ENCODE measurements at regions not wholly inside any gene's neighbourhood (a gene's known extent, or its start where the extent isn't known, plus 50 kb on each side); places are given as distances from the start of the nearest gene placed in this dataset.

GRCh38 chr3:35849496-35849895, 210.2 kb downstream of the ARPP21 start:
- no peak overlapping the region for H3K27ac ChIP-seq (ENCODE audit: low read depth, low read length)
- WGBS = 95% methylated on average over 4 of the region's 4 CpGs
- no peaks in the 10 kb centered on the region for H3K9me3 ChIP-seq (ENCODE audit: insufficient read depth, low read depth, low read length)

GRCh38 chr3:35849963-35850362, 210.6 kb downstream of the ARPP21 start:
- Histone ChIP-seq H3K4me1 (ENCODE audit: insufficient read depth, low read length) (no peaks in the 10 kb centered on the region), H3K27me3 (ENCODE audit: insufficient read depth, low read length) (no peaks in the 10 kb centered on the region), H3K9ac (ENCODE audit: low read depth, low read length) (no peak overlapping the region), H3K9me3 (ENCODE audit: insufficient read depth, low read depth, low read length) (no peaks in the 10 kb centered on the region), H3K36me3 (ENCODE audit: insufficient read depth, low read length) (no peaks in the 10 kb centered on the region), H3K27ac (ENCODE audit: low read depth, low read length) (no peak overlapping the region), H3K4me3 (ENCODE audit: low read length) (no peak overlapping the region)
- WGBS = 100% methylated on average over 1 of the region's 1 CpG

More at GRCh38 chr3:35849496-35849895, 210.2 kb downstream of the ARPP21 start:
- no peaks in the 10 kb centered on the region for H3K4me1 ChIP-seq (ENCODE audit: insufficient read depth, low read length)
- H3K9ac ChIP-seq (ENCODE audit: low read depth, low read length) = no peak overlapping the region
- H3K27me3 ChIP-seq (ENCODE audit: insufficient read depth, low read length) = no peaks in the 10 kb centered on the region
- H3K4me3 ChIP-seq (ENCODE audit: low read length) = no peak overlapping the region
- no peaks in the 10 kb centered on the region for H3K36me3 ChIP-seq (ENCODE audit: insufficient read depth, low read length)

GRCh38 chr3:35857004-35857403, 217.7 kb downstream of the ARPP21 start:
- Histone ChIP-seq H3K4me1 (ENCODE audit: insufficient read depth, low read length) (no peaks in the 10 kb centered on the region), H3K9me3 (ENCODE audit: insufficient read depth, low read depth, low read length) (no peaks in the 10 kb centered on the region), H3K36me3 (ENCODE audit: insufficient read depth, low read length) (no peaks in the 10 kb centered on the region), H3K4me3 (ENCODE audit: low read length) (no peak overlapping the region), H3K27ac (ENCODE audit: low read depth, low read length) (no peak overlapping the region), H3K9ac (ENCODE audit: low read depth, low read length) (no peak overlapping the region), H3K27me3 (ENCODE audit: insufficient read depth, low read length) (no peaks in the 10 kb centered on the region)
- 95% methylated on average over 2 of the region's 3 CpGs for WGBS

- Histone ChIP-seq H3K36me3 (ENCODE audit: insufficient read depth, low read length) (no peaks in the 10 kb centered on the region), H3K9me3 (ENCODE audit: insufficient read depth, low read depth, low read length) (no peaks in the 10 kb centered on the region), H3K27ac (ENCODE audit: low read depth, low read length) (no peak overlapping the region), H3K4me3 (ENCODE audit: low read length) (no peak overlapping the region), H3K4me1 (ENCODE audit: insufficient read depth, low read length) (no peaks in the 10 kb centered on the region), H3K9ac (ENCODE audit: low read depth, low read length) (no peak overlapping the region), H3K27me3 (ENCODE audit: insufficient read depth, low read length) (no peaks in the 10 kb centered on the region)
- WGBS = 93% methylated on average over 3 of the region's 4 CpGs
These were observed 222.7 kb downstream of the ARPP21 start for GRCh38 chr3:35862057-35862456.

- Histone ChIP-seq H3K27me3 (ENCODE audit: insufficient read depth, low read length) (no peaks in the 10 kb centered on the region), H3K9ac (ENCODE audit: low read depth, low read length) (no peak overlapping the region), H3K4me1 (ENCODE audit: insufficient read depth, low read length) (no peaks in the 10 kb centered on the region), H3K9me3 (ENCODE audit: insufficient read depth, low read depth, low read length) (no peaks in the 10 kb centered on the region), H3K27ac (ENCODE audit: low read depth, low read length) (no peak overlapping the region), H3K4me3 (ENCODE audit: low read length) (no peak overlapping the region), H3K36me3 (ENCODE audit: insufficient read depth, low read length) (no peaks in the 10 kb centered on the region)
- WGBS = 94% methylated on average over 2 of the region's 2 CpGs
These were observed 225.5 kb downstream of the ARPP21 start for GRCh38 chr3:35864871-35865270.

- H3K9me3 ChIP-seq (ENCODE audit: insufficient read depth, low read depth, low read length) = no peaks in the 10 kb centered on the region
- H3K9ac ChIP-seq (ENCODE audit: low read depth, low read length) = no peak overlapping the region
- no peak overlapping the region for H3K4me3 ChIP-seq (ENCODE audit: low read length)
- H3K27me3 ChIP-seq (ENCODE audit: insufficient read depth, low read length) = no peaks in the 10 kb centered on the region
- H3K36me3 ChIP-seq (ENCODE audit: insufficient read depth, low read length) = no peaks in the 10 kb centered on the region
- no peak overlapping the region; the same call in 1 of the 2 replicates for H3K27ac ChIP-seq (ENCODE audit: low read depth, low read length)
- no peaks in the 10 kb centered on the region for H3K4me1 ChIP-seq (ENCODE audit: insufficient read depth, low read length)
These were observed 228.5 kb downstream of the ARPP21 start for GRCh38 chr3:35867791-35868190.

- Histone ChIP-seq H3K27ac (ENCODE audit: low read depth, low read length) (no peak overlapping the region), H3K27me3 (ENCODE audit: insufficient read depth, low read length) (no peaks in the 10 kb centered on the region), H3K4me3 (ENCODE audit: low read length) (no peak overlapping the region), H3K4me1 (ENCODE audit: insufficient read depth, low read length) (0 out of 2 replicates have a peak, but pooled peaks cover 3% of the 10 kb centered on the region), H3K36me3 (ENCODE audit: insufficient read depth, low read length) (no peaks in the 10 kb centered on the region), H3K9ac (ENCODE audit: low read depth, low read length) (no peak overlapping the region), H3K9me3 (ENCODE audit: insufficient read depth, low read depth, low read length) (no peaks in the 10 kb centered on the region)
- 85% methylated on average over 4 of the region's 4 CpGs for WGBS
These were observed 231.7 kb downstream of the ARPP21 start for GRCh38 chr3:35871009-35871408.

GRCh38 chr3:35883929-35884328, 244.6 kb downstream of the ARPP21 start:
- Histone ChIP-seq H3K27ac (ENCODE audit: low read depth, low read length) (no peak overlapping the region), H3K9me3 (ENCODE audit: insufficient read depth, low read depth, low read length) (peaks cover 16% of the 10 kb centered on the region), H3K27me3 (ENCODE audit: insufficient read depth, low read length) (no peaks in the 10 kb centered on the region), H3K4me3 (ENCODE audit: low read length) (no peak overlapping the region), H3K36me3 (ENCODE audit: insufficient read depth, low read length) (no peaks in the 10 kb centered on the region), H3K4me1 (ENCODE audit: insufficient read depth, low read length) (no peaks in the 10 kb centered on the region), H3K9ac (ENCODE audit: low read depth, low read length) (no peak overlapping the region)
- 100% methylated on average over 1 of the region's 1 CpG for WGBS

- Histone ChIP-seq H3K9ac (ENCODE audit: low read depth, low read length) (no peak overlapping the region), H3K27me3 (ENCODE audit: insufficient read depth, low read length) (no peaks in the 10 kb centered on the region), H3K27ac (ENCODE audit: low read depth, low read length) (no peak overlapping the region), H3K4me1 (ENCODE audit: insufficient read depth, low read length) (peaks cover 6% of the 10 kb centered on the region; the same call in 1 of the 2 replicates), H3K9me3 (ENCODE audit: insufficient read depth, low read depth, low read length) (0 out of 2 replicates have a peak, but pooled peaks cover 4% of the 10 kb centered on the region), H3K4me3 (ENCODE audit: low read length) (no peak overlapping the region), H3K36me3 (ENCODE audit: insufficient read depth, low read length) (no peaks in the 10 kb centered on the region)
- WGBS = 98% methylated on average over 4 of the region's 5 CpGs
These were observed 255.4 kb downstream of the ARPP21 start for GRCh38 chr3:35894735-35895134.

GRCh38 chr3:35899245-35899644, 259.9 kb downstream of the ARPP21 start:
- H3K4me3 ChIP-seq (ENCODE audit: low read length) = no peak overlapping the region
- no peak overlapping the region for H3K27ac ChIP-seq (ENCODE audit: low read depth, low read length)
- H3K9me3 ChIP-seq (ENCODE audit: insufficient read depth, low read depth, low read length) = 0 out of 2 replicates have a peak, but pooled peaks cover 4% of the 10 kb centered on the region
- H3K9ac ChIP-seq (ENCODE audit: low read depth, low read length) = no peak overlapping the region
- no peaks in the 10 kb centered on the region for H3K36me3 ChIP-seq (ENCODE audit: insufficient read depth, low read length)
- no peaks in the 10 kb centered on the region for H3K27me3 ChIP-seq (ENCODE audit: insufficient read depth, low read length)
- no peaks in the 10 kb centered on the region for H3K4me1 ChIP-seq (ENCODE audit: insufficient read depth, low read length)

- Histone ChIP-seq H3K4me1 (ENCODE audit: insufficient read depth, low read length) (no peaks in the 10 kb centered on the region; the same call in 1 of the 2 replicates), H3K9ac (ENCODE audit: low read depth, low read length) (no peak overlapping the region), H3K4me3 (ENCODE audit: low read length) (no peak overlapping the region), H3K36me3 (ENCODE audit: insufficient read depth, low read length) (no peaks in the 10 kb centered on the region), H3K27ac (ENCODE audit: low read depth, low read length) (no peak overlapping the region), H3K27me3 (ENCODE audit: insufficient read depth, low read length) (no peaks in the 10 kb centered on the region), H3K9me3 (ENCODE audit: insufficient read depth, low read depth, low read length) (0 out of 2 replicates have a peak, but pooled peaks cover under 1% of the 10 kb centered on the region)
- 60% methylated on average over 3 of the region's 3 CpGs for WGBS
These were observed 260.8 kb downstream of the ARPP21 start for GRCh38 chr3:35900079-35900478.

Measured in HUES64 (cell line).